H1 (cell line): ENCODE measurements at regions not wholly inside any gene's neighbourhood (a gene's known extent, or its start where the extent isn't known, plus 50 kb on each side); places are given as distances from the start of the nearest gene placed in this dataset.

Experiments
- CTCF ChIA-PET: fragments of 300-600 bp; sonication (Branson Sonifier 250); formaldehyde crosslinking; loops from one replicate; lab custom pipeline; 2021; ENCODE audit not compliant: partially characterized antibody; lab: Charles Lee
- POLR2A ChIA-PET: fragments of 300-600 bp; sonication (Branson Sonifier 250); formaldehyde crosslinking; loops from one replicate; lab custom pipeline; 2021; ENCODE audit warnings: inconsistent platforms; ENCODE audit not compliant: partially characterized antibody; lab: Charles Lee
- DNase-seq, 2 experiments: peaks; one replicate each; pipeline versions ENCODE4 v3.0.0 to v3.0.0-alpha.2; 2010 to 2022; ENCODE audit warnings: low spot score in 2 of 2, low read depth in 1 of 2, mixed read lengths in 1 of 2
- FAIRE-seq: peaks from 2 replicates; lab custom pipeline; 2011; peaks lifted over from hg19 to GRCh38; lab: Jason Lieb, UNC
- H2AFZ ChIP-seq: 2 replicates; pipeline ENCODE4 v1.8.1; 2012; ENCODE audit warnings: low read length, inconsistent platforms
- H2AK5ac ChIP-seq: 2 replicates; pipeline ENCODE4 v1.6.1; 2013; ENCODE audit warnings: low read depth, low read length
- H2BK120ac ChIP-seq: replicated peaks from 2 replicates; pipeline ENCODE3; 2013; ENCODE audit warnings: low read depth, low read length, inconsistent platforms
- H2BK12ac ChIP-seq: 2 replicates; pipeline ENCODE4 v1.6.1; 2013; ENCODE audit warnings: low read depth, low read length
- H2BK15ac ChIP-seq: 2 replicates; pipeline ENCODE4 v1.6.1; 2013; ENCODE audit warnings: low read length
- H2BK20ac ChIP-seq: 2 replicates; pipeline ENCODE4 v1.6.1; 2013; ENCODE audit warnings: low read length
- H2BK5ac ChIP-seq: 2 replicates; pipeline ENCODE4 v1.6.1; 2013; ENCODE audit warnings: low read depth, low read length
- H3K14ac ChIP-seq: 2 replicates; pipeline ENCODE4 v1.6.1; 2013; ENCODE audit warnings: inconsistent platforms; ENCODE audit not compliant: insufficient read length
- H3K18ac ChIP-seq: 2 replicates; pipeline ENCODE4 v1.6.1; 2013; ENCODE audit warnings: low read length; ENCODE audit errors: extremely low read depth
- H3K23ac ChIP-seq: 2 replicates; pipeline ENCODE4 v1.6.1; 2013; ENCODE audit warnings: inconsistent platforms; ENCODE audit not compliant: insufficient read length
- H3K23me2 ChIP-seq: 2 replicates; pipeline ENCODE4 v1.6.1; 2013; ENCODE audit warnings: low read depth, low read length
- H3K27ac ChIP-seq: 2 replicates; pipeline ENCODE4 v1.6.1; 2011; ENCODE audit warnings: low read depth, low read length, inconsistent platforms
- H3K27me3 ChIP-seq, 4 experiments: replicated peaks in 1 of 4; 1 replicate in 1 of 4; 2 replicates in 3 of 4; pipeline versions ENCODE4 v1.6.1 to v1.8.1; 2011 to 2013; ENCODE audit warnings: low read length in 3 of 4, mild to moderate bottlenecking in 3 of 4, inconsistent platforms in 2 of 4, mixed read lengths in 2 of 4, moderate library complexity in 1 of 4; ENCODE audit not compliant: control insufficient read depth in 3 of 4, insufficient read depth in 3 of 4; ENCODE audit errors: extremely low read depth in 1 of 4
- H3K36me3 ChIP-seq, 4 experiments: 2 replicates each; pipeline versions ENCODE4 v1.6.1 to v1.8.1; 2011 to 2013; ENCODE audit warnings: mild to moderate bottlenecking in 4 of 4, low read length in 3 of 4, moderate library complexity in 2 of 4, control low read depth in 1 of 4, inconsistent platforms in 1 of 4; ENCODE audit not compliant: insufficient read depth in 4 of 4, control insufficient read depth in 2 of 4
- H3K4ac ChIP-seq: replicated peaks from 2 replicates; pipeline ENCODE3; 2013; ENCODE audit warnings: low read length, low read depth, mixed read lengths, inconsistent platforms; ENCODE audit not compliant: insufficient read length
- H3K4me1 ChIP-seq, 4 experiments: replicated peaks in 1 of 4; 1 replicate in 1 of 4; 2 replicates in 3 of 4; pipeline versions ENCODE4 v1.6.1 to v1.8.1; 2011 to 2013; ENCODE audit warnings: low read length in 3 of 4, inconsistent platforms in 2 of 4, mixed read lengths in 1 of 4; ENCODE audit not compliant: insufficient read depth in 4 of 4, control insufficient read depth in 3 of 4
- H3K4me2 ChIP-seq, 2 experiments: 2 replicates each; pipeline versions ENCODE4 v1.6.1 to v1.8.1; 2011 to 2013; ENCODE audit warnings: low read depth in 2 of 2, low read length in 2 of 2, control low read depth in 1 of 2, inconsistent platforms in 1 of 2, mild to moderate bottlenecking in 1 of 2; ENCODE audit not compliant: insufficient read depth in 1 of 2
- H3K4me3 ChIP-seq, 4 experiments: fragments of 200-600, 300-600 bp in 1 of 4; sonication (generic), shearing (Covaris generic), sonication (Bioruptor Twin) in 1 of 4; 2 replicates each; pipeline versions ENCODE4 v1.5.1 to v1.8.1; 2011 to 2016; ENCODE audit warnings: low read length in 4 of 4, low read depth in 3 of 4, control low read depth in 2 of 4, inconsistent platforms in 2 of 4, mild to moderate bottlenecking in 2 of 4, mixed read lengths in 1 of 4, moderate library complexity in 1 of 4; ENCODE audit not compliant: insufficient read depth in 2 of 4; ENCODE audit errors: extremely low read depth in 1 of 4
- H3K56ac ChIP-seq: replicated peaks from 2 replicates; pipeline ENCODE3; 2013; ENCODE audit warnings: low read depth, mild to moderate bottlenecking, mixed read lengths, low read length, inconsistent platforms; ENCODE audit not compliant: insufficient read length
- H3K79me1 ChIP-seq: 2 replicates; pipeline ENCODE4 v1.6.1; 2013; ENCODE audit warnings: low read depth, low read length, control low read depth
- H3K79me2 ChIP-seq, 2 experiments: 2 replicates each; pipeline versions ENCODE4 v1.6.1 to v1.8.1; 2012 to 2013; ENCODE audit warnings: low read length in 2 of 2, mild to moderate bottlenecking in 2 of 2, inconsistent platforms in 1 of 2; ENCODE audit not compliant: insufficient read depth in 2 of 2, control insufficient read depth in 1 of 2
- H3K9ac ChIP-seq, 4 experiments: replicated peaks in 1 of 4; 1 replicate in 1 of 4; 2 replicates in 3 of 4; pipeline versions ENCODE4 v1.6.1 to v1.8.1; 2011 to 2013; ENCODE audit warnings: low read depth in 3 of 4, low read length in 3 of 4, control low read depth in 2 of 4, mild to moderate bottlenecking in 2 of 4, moderate library complexity in 2 of 4, inconsistent platforms in 1 of 4; ENCODE audit errors: extremely low read depth in 1 of 4
- H3K9me3 ChIP-seq, 2 experiments: 2 replicates each; pipeline versions ENCODE4 v1.6.1 to v1.8.1; 2012 to 2013; ENCODE audit warnings: mild to moderate bottlenecking in 2 of 2, moderate library complexity in 2 of 2, control low read depth in 1 of 2, inconsistent platforms in 1 of 2, low read depth in 1 of 2, low read length in 1 of 2, mixed read lengths in 1 of 2; ENCODE audit not compliant: insufficient read depth in 2 of 2
- H4K20me1 ChIP-seq, 2 experiments: replicated peaks in 1 of 2; 2 replicates each; pipeline versions ENCODE3 to v1.8.1; 2011 to 2013; ENCODE audit warnings: inconsistent platforms in 2 of 2, low read length in 2 of 2, mild to moderate bottlenecking in 1 of 2; ENCODE audit not compliant: insufficient read depth in 2 of 2, control insufficient read depth in 1 of 2
- H4K5ac ChIP-seq: 2 replicates; pipeline ENCODE4 v1.6.1; 2013; ENCODE audit warnings: low read length, low read depth, mixed read lengths, inconsistent platforms; ENCODE audit not compliant: insufficient read length
- H4K8ac ChIP-seq: 2 replicates; pipeline ENCODE4 v1.8.0; 2013; ENCODE audit warnings: mild to moderate bottlenecking, moderate library complexity, low read length, inconsistent platforms; ENCODE audit not compliant: insufficient read depth; ENCODE audit errors: extremely low read depth
- H4K91ac ChIP-seq: replicated peaks from 2 replicates; pipeline ENCODE3; 2013; ENCODE audit warnings: low read length, mixed read lengths, inconsistent platforms; ENCODE audit not compliant: insufficient read length
- BCL11A ChIP-seq, 2 experiments: IDR thresholded peaks; one replicate each; pipeline ENCODE4 v1.6.1; 2011; ENCODE audit warnings: low read depth in 2 of 2, low read length in 2 of 2, mild to moderate bottlenecking in 2 of 2
- CHD1 ChIP-seq: IDR thresholded peaks from 2 replicates; pipeline ENCODE4 v1.6.1; 2012; ENCODE audit warnings: low read depth, low read length, improper control_type of control experiment
- EP300 ChIP-seq, 2 experiments: IDR thresholded peaks; 1 replicate in 1 of 2; 2 replicates in 1 of 2; pipeline ENCODE4 v1.6.1; 2011 to 2012; ENCODE audit warnings: low read depth in 2 of 2, low read length in 2 of 2, mild to moderate bottlenecking in 2 of 2, borderline replicate concordance in 1 of 2, inconsistent platforms in 1 of 2, moderate library complexity in 1 of 2
- GABPA ChIP-seq: IDR thresholded peaks from 2 replicates; pipeline ENCODE4 v1.6.1; 2011; ENCODE audit warnings: mild to moderate bottlenecking, low read length, moderate library complexity, borderline replicate concordance; ENCODE audit not compliant: insufficient read depth
- HDAC6 ChIP-seq: IDR thresholded peaks from one replicate; pipeline ENCODE4 v1.7.1; 2012; ENCODE audit warnings: low read depth, mild to moderate bottlenecking, inconsistent platforms, low read length, moderate library complexity
- JUN ChIP-seq: IDR thresholded peaks from 2 replicates; pipeline ENCODE4 v1.6.1; 2011; ENCODE audit warnings: low read depth, mild to moderate bottlenecking, improper control_type of control experiment, low read length
- KDM1A ChIP-seq: fragments of 200-600, 300-600 bp; sonication (generic); IDR thresholded peaks from 2 replicates; pipeline ENCODE4 v1.7.1; 2016; ENCODE audit warnings: mild to moderate bottlenecking, low read length, borderline replicate concordance
- NANOG ChIP-seq: IDR thresholded peaks from 2 replicates; pipeline ENCODE4 v1.6.1; 2011; ENCODE audit warnings: low read length, low read depth, mild to moderate bottlenecking, inconsistent platforms; ENCODE audit not compliant: insufficient read depth, poor library complexity, severe bottlenecking
- POLR2A ChIP-seq, 2 experiments: IDR thresholded peaks; 1 replicate in 1 of 2; 2 replicates in 1 of 2; pipeline ENCODE4 v1.6.1; 2011; ENCODE audit warnings: low read depth in 2 of 2, low read length in 2 of 2, mild to moderate bottlenecking in 2 of 2; ENCODE audit errors: control extremely low read depth in 1 of 2
- POU5F1 ChIP-seq: IDR thresholded peaks from 2 replicates; pipeline ENCODE4 v1.6.1; 2011; ENCODE audit warnings: low read depth, mild to moderate bottlenecking, low read length, moderate library complexity
- RXRA ChIP-seq: IDR thresholded peaks from 2 replicates; pipeline ENCODE4 v1.6.1; 2011; ENCODE audit warnings: low read depth, mild to moderate bottlenecking, low read length, moderate library complexity; ENCODE audit not compliant: insufficient read depth
- SIRT6 ChIP-seq: IDR thresholded peaks from one replicate; pipeline ENCODE4 v1.7.1; 2012; ENCODE audit warnings: low read length, inconsistent platforms
- SIX5 ChIP-seq: IDR thresholded peaks from 2 replicates; pipeline ENCODE4 v1.6.1; 2011; ENCODE audit warnings: mild to moderate bottlenecking, low read depth, low read length
- SRF ChIP-seq: IDR thresholded peaks from 2 replicates; pipeline ENCODE4 v1.6.1; 2011; ENCODE audit warnings: mild to moderate bottlenecking, low read depth, low read length, moderate library complexity
- TAF7 ChIP-seq: optimal IDR thresholded peaks from 2 replicates; pipeline ENCODE3; 2011; ENCODE audit warnings: low read depth, mild to moderate bottlenecking, inconsistent platforms, low read length, moderate library complexity, borderline replicate concordance
- TEAD4 ChIP-seq: IDR thresholded peaks from 2 replicates; pipeline ENCODE4 v1.6.1; 2012; ENCODE audit warnings: low read depth, low read length, inconsistent platforms, mixed read lengths
- WGBS, 2 experiments: shearing (Covaris generic) in 1 of 2; methylation state at CpG; one replicate each; pipeline versions ENCODE4 v1.1.6 to v1.1.7; 2013 to 2015; ENCODE audit warnings: low lambda C conversion rate in 2 of 2, mixed read lengths in 2 of 2, inconsistent platforms in 1 of 2, low coverage in 1 of 2, missing lambda C conversion rate in 1 of 2; ENCODE audit not compliant: insufficient replicate concordance in 2 of 2, insufficient coverage in 1 of 2, insufficient read length in 1 of 2; ENCODE audit errors: extremely low coverage in 1 of 2, missing lambda C conversion rate in 1 of 2; 5-methylcytosine and 5-hydroxymethylcytosine counted together

GRCh38 chr5:145500710-145501109 lies 334.4 kb downstream of the PRELID2 start:
- H3K4me3 ChIP-seq = no peak overlapping the region
- H3K27me3 ChIP-seq = no peaks in the 10 kb centered on the region
- no peak overlapping the region for H2BK15ac ChIP-seq
- H3K18ac ChIP-seq = no peak overlapping the region
- ChIA-PET POLR2A (no interaction called here), CTCF (interaction anchor here (1.3 kb wide), 2 partner anchors 11 to 19 kb away, joined by 3 to 4 read pairs; no protein-coding TSS in a partner anchor)
- H4K20me1 ChIP-seq = no peaks in the 10 kb centered on the region
- H3K4me1 ChIP-seq = no peaks in the 10 kb centered on the region
- H3K27ac ChIP-seq = no peak overlapping the region
- H3K36me3 ChIP-seq = no peaks in the 10 kb centered on the region
- H4K91ac ChIP-seq = no peak overlapping the region
- H2AK5ac ChIP-seq = no peak overlapping the region
- 90% methylated on average over 4 of the region's 4 CpGs; no CpG with 5 or more reads in 1 of the 2 experiments for WGBS, 2 experiments
- no peak overlapping the region for H3K4me2 ChIP-seq
- H2BK12ac ChIP-seq = no peak overlapping the region
- H3K79me1 ChIP-seq = no peaks in the 10 kb centered on the region
- no peak overlapping the region for H4K8ac ChIP-seq
- no peak overlapping the region for H3K4ac ChIP-seq
- no peak overlapping the region for H2BK5ac ChIP-seq
- no peak overlapping the region for H3K56ac ChIP-seq
- no peak overlapping the region for H3K23ac ChIP-seq
- H3K79me2 ChIP-seq = no peaks in the 10 kb centered on the region
- H2BK20ac ChIP-seq = no peak overlapping the region
- no peak overlapping the region for H2AFZ ChIP-seq
- no peak overlapping the region for H3K14ac ChIP-seq
- H3K9ac ChIP-seq = no peak overlapping the region
- no peaks in the 10 kb centered on the region for H3K23me2 ChIP-seq
- H3K9me3 ChIP-seq = no peaks in the 10 kb centered on the region
- no peak overlapping the region for H2BK120ac ChIP-seq
- no peak overlapping the region for H4K5ac ChIP-seq
- FAIRE-seq (no peak), DNase-seq (no peak)
- TF ChIP-seq SIRT6 (no peak), TAF7 (no peak), POLR2A (IDR thresholded peaks at IDR 0.05; ENCODE audit: control extremely low read depth in 1 of 2, low read depth in 2 of 2, low read length in 2 of 2) (no peak), JUN (no peak), SRF (no peak), GABPA (no peak), POU5F1 (no peak), SIX5 (no peak), KDM1A (no peak), RXRA (no peak), EP300 (IDR thresholded peaks at IDR 0.05; ENCODE audit: borderline replicate concordance in 1 of 2, low read depth in 2 of 2, low read length in 2 of 2) (no peak), NANOG (no peak), TEAD4 (no peak), CHD1 (no peak), BCL11A (IDR thresholded peaks at IDR 0.05; ENCODE audit: low read depth in 2 of 2, low read length in 2 of 2) (no peak), HDAC6 (no peak)
